Stimulated activated CD4-positive, alpha-beta T cell treated with anti-CD3 and anti-CD28 coated beads, TNF-alpha, amount 100 ng/mL, for 48 hours (primary cell): ENCODE measurements at regions not wholly inside any gene's neighbourhood (a gene's known extent, or its start where the extent isn't known, plus 50 kb on each side); places are given as distances from the start of the nearest gene placed in this dataset.

Experiments used
- DNase-seq, 3 donors: peaks; one replicate each; pipeline ENCODE4 v3.0.0-alpha.2; 2020; ENCODE audit warnings: low read depth in 3 of 3

DNA sequence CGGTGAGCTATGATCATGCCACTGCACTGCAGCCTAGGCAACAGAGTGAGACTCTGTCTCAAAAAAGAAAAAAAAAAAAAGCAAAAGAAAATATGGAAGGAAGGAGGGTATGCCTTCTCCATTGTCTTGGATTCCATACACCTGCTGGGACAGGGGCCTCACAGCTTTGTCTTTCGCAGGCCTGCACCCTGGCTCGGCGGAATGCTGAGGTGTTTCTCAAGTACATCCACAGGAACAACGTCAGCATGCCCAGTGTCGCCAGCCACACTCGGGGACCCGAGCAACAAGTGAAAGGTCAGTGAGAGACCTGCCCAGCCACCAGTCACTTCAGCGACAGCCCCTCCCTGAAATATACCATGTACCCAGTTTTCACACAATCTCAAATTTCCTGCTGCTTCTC, 288.5 kb upstream of the UMPS start:
- DNase-seq, result no peak

- DNase-seq, result no peak
These were observed 287.8 kb upstream of the UMPS start for GRCh38 chr3:124442463-124442862.

GRCh38 chr3:124443446-124443845, 286.8 kb upstream of the UMPS start:
- no peak for DNase-seq

- no peak for DNase-seq
These were observed 286.2 kb upstream of the UMPS start for GRCh38 chr3:124444075-124444474.

GRCh38 chr3:124444896-124445295, 285.4 kb upstream of the UMPS start:
- DNase-seq, result no peak

- DNase-seq, result no peak
These were observed 282.4 kb upstream of the UMPS start for GRCh38 chr3:124447845-124448244.

GRCh38 chr3:124448954-124449353, 281.3 kb upstream of the UMPS start:
- no peak for DNase-seq

- no peak for DNase-seq
These were observed 279.9 kb upstream of the UMPS start for GRCh38 chr3:124450366-124450765.

GRCh38 chr3:124451630-124452317, 278.5 kb upstream of the UMPS start:
- no peak for DNase-seq

GRCh38 chr3:124453189-124453588, 277.1 kb upstream of the UMPS start:
- no peak for DNase-seq

GRCh38 chr3:124455891-124456290, 274.4 kb upstream of the UMPS start:
- no peak for DNase-seq

GRCh38 chr3:124456506-124456905, 273.7 kb upstream of the UMPS start:
- DNase-seq, result no peak

DNA sequence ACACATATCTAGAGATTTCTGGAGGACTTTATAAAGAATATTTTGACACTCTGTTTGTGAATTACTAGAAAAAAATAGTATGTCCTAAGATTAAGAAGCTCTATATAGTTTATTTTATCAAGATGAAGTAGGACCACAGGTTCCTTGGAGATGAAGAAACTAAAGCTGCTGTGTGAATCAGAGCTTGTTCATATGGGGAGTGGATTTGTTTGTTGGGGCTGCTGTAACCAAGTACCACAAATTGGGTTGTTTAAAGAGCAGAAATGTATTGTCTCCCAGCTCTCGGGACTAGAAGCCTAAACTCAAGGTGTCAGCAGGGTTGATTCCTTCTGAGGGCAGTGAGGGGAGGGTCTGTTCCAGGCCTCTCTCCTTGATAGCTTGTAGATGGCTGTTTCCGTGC, 270.6 kb upstream of the UMPS start:
- DNase-seq, result no peak

DNA sequence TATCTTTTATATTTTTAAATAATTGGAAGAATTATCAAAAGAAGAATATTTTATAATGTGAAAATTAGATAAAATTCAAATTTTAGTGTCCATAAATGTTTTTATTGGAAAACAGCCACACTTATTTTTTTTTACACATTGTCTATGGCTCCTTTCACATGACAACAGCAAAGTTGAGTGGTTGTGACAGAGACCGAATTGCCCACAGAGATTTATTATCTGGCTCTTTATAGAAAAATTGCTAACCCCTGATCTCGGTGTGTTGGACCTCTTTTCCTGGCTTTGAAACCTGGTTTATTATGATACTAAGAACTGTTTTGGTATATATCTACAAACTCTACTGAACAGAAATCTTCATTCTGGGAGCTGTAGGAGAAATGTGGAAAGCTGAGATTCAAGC, 269.1 kb upstream of the UMPS start:
- no peak for DNase-seq

- DNase-seq, result no peak
These were observed 268.2 kb upstream of the UMPS start for GRCh38 chr3:124461838-124462632.

GRCh38 chr3:124463234-124463633, 267.0 kb upstream of the UMPS start:
- DNase-seq, result no peak

GRCh38 chr3:124467980-124468902, 262.0 kb upstream of the UMPS start:
- peak in 2 of 3 donors; percentile 6 to 8 for DNase-seq

DNA sequence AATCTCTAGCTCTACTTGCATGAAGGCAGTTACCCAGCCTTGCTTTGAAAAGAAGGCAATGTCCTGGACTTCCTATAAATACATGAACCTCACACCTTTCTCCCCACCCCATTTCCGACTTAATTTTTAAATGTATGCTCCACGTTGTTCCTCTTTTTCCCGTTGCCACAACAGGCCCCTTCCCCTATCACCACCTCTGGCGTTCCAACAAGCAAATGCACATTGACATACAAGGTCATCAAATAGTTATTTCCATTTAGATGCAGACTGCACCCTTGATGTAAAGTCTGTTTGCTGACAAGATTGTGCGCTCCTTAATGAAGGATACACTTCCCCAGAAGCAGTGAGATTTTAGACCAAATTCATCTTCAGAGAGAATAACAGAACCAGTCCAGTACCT, 260.7 kb upstream of the UMPS start:
- DNase-seq, result no peak

GRCh38 chr3:124478830-124479229, 251.4 kb upstream of the UMPS start:
- no peak for DNase-seq

- no peak for DNase-seq
These were observed 246.3 kb upstream of the UMPS start for GRCh38 chr3:124483915-124484470.

DNA sequence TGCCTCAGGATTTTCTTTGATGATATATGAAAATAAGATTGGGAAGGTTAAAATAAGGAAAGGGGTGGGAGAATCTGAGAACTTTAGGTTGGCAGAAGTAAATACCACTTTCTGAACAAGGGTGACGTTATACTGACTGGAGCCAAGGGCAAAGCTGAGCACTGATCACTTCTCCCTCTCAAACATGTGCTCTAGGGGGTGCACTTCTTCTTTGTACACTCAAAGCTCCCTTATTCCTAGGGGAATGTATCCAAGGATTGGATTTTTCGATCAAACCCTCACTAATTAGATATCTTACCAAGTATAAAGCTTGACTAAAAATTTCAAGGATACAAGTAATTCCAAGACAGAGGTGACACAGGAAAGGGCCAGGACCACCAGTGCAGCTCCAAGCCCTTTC, 243.9 kb upstream of the UMPS start:
- DNase-seq, result no peak

DNA sequence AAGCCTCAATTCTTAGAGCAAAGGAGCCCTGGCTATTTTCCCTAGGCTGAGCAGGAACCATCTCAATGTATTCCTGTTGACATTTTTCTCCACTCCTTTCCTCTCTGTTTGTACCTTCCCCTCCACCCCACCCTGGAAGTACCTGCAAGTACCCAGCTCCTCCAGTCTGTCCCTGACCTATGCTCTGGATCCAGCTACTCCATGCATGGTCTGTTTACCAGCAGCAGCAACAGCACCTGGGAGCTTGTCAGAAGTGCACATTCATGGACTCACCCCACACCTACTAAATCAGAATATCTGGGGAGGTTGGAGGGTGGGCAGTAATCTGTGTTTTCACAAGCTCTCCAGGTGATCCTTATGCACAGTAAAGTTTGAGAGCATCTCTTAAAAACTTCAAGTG, 240.7 kb upstream of the UMPS start:
- no peak for DNase-seq
